ENCODE measurements at regions not wholly inside any gene's neighbourhood (a gene's known extent, or its start where the extent isn't known, plus 50 kb on each side); places are given as distances from the start of the nearest gene placed in this dataset.

DNA sequence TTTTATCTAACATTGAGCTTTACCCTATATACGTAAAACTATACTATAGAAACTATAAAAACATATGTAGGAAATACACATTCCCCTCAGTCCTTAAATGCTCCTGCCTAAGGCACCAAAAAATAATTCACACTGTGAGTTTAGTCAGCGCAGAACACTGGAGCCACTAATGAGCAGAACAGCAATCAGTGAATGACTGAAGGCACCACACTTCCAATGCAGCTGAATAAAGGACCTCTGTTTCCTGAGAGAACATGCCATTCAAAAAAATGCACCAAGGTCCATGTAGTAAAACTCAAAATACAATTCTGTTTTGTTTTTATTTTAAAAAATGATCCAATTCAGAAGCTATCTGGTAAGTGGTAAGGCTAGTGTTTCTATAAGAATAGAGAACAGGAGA is 1280.6 kb upstream of the NRXN1 start:
- H3K79me2 ChIP-seq: no peaks in the 10 kb centered on the region
- 68% methylated on average over 2 of the region's 2 CpGs for WGBS (ENCODE audit: low lambda C conversion rate, missing lambda C conversion rate)
- TF ChIP-seq EZH2 (IDR thresholded peaks at IDR 0.05; ENCODE audit: borderline replicate concordance) (no peak), EZH2phosphoT487 (IDR thresholded peaks at IDR 0.05; ENCODE audit: low read depth, severe bottlenecking, unreplicated experiment) (no peak)
- TF ChIP-seq, protein P1, sequence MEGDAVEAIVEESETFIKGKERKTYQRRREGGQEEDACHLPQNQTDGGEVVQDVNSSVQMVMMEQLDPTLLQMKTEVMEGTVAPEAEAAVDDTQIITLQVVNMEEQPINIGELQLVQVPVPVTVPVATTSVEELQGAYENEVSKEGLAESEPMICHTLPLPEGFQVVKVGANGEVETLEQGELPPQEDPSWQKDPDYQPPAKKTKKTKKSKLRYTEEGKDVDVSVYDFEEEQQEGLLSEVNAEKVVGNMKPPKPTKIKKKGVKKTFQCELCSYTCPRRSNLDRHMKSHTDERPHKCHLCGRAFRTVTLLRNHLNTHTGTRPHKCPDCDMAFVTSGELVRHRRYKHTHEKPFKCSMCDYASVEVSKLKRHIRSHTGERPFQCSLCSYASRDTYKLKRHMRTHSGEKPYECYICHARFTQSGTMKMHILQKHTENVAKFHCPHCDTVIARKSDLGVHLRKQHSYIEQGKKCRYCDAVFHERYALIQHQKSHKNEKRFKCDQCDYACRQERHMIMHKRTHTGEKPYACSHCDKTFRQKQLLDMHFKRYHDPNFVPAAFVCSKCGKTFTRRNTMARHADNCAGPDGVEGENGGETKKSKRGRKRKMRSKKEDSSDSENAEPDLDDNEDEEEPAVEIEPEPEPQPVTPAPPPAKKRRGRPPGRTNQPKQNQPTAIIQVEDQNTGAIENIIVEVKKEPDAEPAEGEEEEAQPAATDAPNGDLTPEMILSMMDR (IDR thresholded peaks at IDR 0.05; ENCODE audit: poor library complexity): no peak

DNA sequence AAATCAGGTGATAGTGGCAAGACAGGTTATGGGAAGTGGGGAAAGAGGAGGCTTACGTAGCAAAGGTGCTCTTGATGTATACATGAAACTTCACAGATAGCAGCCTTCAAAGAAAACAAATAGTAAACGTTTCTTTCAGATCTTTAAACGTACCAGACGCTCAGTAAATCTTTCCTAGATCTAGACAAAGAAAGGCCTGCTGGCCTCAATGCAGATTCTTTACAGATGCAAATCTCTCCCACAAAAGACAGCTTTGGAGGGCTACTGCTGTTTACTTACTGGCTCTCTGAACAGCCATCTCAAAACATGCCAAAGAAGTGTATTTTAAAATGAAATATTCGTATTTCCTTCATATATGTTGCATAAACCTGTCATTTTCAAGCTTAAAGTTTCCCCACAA is 1279.9 kb upstream of the NRXN1 start:
- WGBS (ENCODE audit: low lambda C conversion rate, missing lambda C conversion rate): 33% methylated on average over 5 of the region's 5 CpGs
- Histone ChIP-seq H3K79me2 (no peaks in the 10 kb centered on the region), H3K9me3 (ENCODE audit: low read depth) (no peaks in the 10 kb centered on the region), H2AFZ (peak overlapping the region; percentile 22), H4K20me1 (ENCODE audit: insufficient read depth, poor library complexity, severe bottlenecking) (no peaks in the 10 kb centered on the region), H3K36me3 (replicated peaks; ENCODE audit: insufficient read depth, low read depth) (no peaks in the 10 kb centered on the region), H3K4me2 (no peak overlapping the region), H3K27ac (no peak overlapping the region), H3K4me3 (no peak overlapping the region), H3K9me2 (replicated peaks; ENCODE audit: insufficient read depth) (no peaks in the 10 kb centered on the region), H3K4me1 (ENCODE audit: insufficient read depth) (no peaks in the 10 kb centered on the region), H3K27me3 (no peaks in the 10 kb centered on the region)
- TF ChIP-seq EZH2phosphoT487 (IDR thresholded peaks at IDR 0.05; ENCODE audit: low read depth, severe bottlenecking, unreplicated experiment) (no peak), EZH2 (IDR thresholded peaks at IDR 0.05; ENCODE audit: borderline replicate concordance) (no peak)
- TF ChIP-seq, protein P1 (IDR thresholded peaks at IDR 0.05; ENCODE audit: poor library complexity): no peak
- no peak for DNase-seq (ENCODE audit: low spot score)

More for the DNA sequence above, 1280.6 kb upstream of the NRXN1 start:
- no peak overlapping the region for H3K27ac ChIP-seq
- H3K9me3 ChIP-seq (ENCODE audit: low read depth): no peaks in the 10 kb centered on the region
- H3K9me2 ChIP-seq (replicated peaks; ENCODE audit: insufficient read depth): no peaks in the 10 kb centered on the region
- no peak overlapping the region for H3K4me3 ChIP-seq
- no peaks in the 10 kb centered on the region for H3K4me1 ChIP-seq (ENCODE audit: insufficient read depth)
- no peaks in the 10 kb centered on the region for H3K36me3 ChIP-seq (replicated peaks; ENCODE audit: insufficient read depth, low read depth)
- H3K4me2 ChIP-seq: no peak overlapping the region
- no peaks in the 10 kb centered on the region for H4K20me1 ChIP-seq (ENCODE audit: insufficient read depth, poor library complexity, severe bottlenecking)
- H3K27me3 ChIP-seq: no peaks in the 10 kb centered on the region
- H2AFZ ChIP-seq: peak overlapping the region; percentile 22
- DNase-seq (ENCODE audit: low spot score): no peak

- Histone ChIP-seq H3K9me2 (replicated peaks; ENCODE audit: insufficient read depth) (no peaks in the 10 kb centered on the region), H2AFZ (no peak overlapping the region), H3K9me3 (ENCODE audit: low read depth) (no peaks in the 10 kb centered on the region), H3K79me2 (no peaks in the 10 kb centered on the region), H3K27me3 (no peaks in the 10 kb centered on the region), H3K27ac (no peak overlapping the region), H3K4me1 (ENCODE audit: insufficient read depth) (no peaks in the 10 kb centered on the region), H3K36me3 (replicated peaks; ENCODE audit: insufficient read depth, low read depth) (no peaks in the 10 kb centered on the region), H3K4me3 (no peak overlapping the region), H4K20me1 (ENCODE audit: insufficient read depth, poor library complexity, severe bottlenecking) (no peaks in the 10 kb centered on the region), H3K4me2 (no peak overlapping the region)
- 81% methylated on average over 2 of the region's 2 CpGs for WGBS (ENCODE audit: low lambda C conversion rate, missing lambda C conversion rate)
- TF ChIP-seq, protein P1 (IDR thresholded peaks at IDR 0.05; ENCODE audit: poor library complexity): no peak
- TF ChIP-seq EZH2phosphoT487 (IDR thresholded peaks at IDR 0.05; ENCODE audit: low read depth, severe bottlenecking, unreplicated experiment) (no peak), EZH2 (IDR thresholded peaks at IDR 0.05; ENCODE audit: borderline replicate concordance) (no peak)
- DNase-seq (ENCODE audit: low spot score): no peak
Measured at GRCh38 chr2:52308156-52308555, 1276.2 kb upstream of the NRXN1 start.

DNA sequence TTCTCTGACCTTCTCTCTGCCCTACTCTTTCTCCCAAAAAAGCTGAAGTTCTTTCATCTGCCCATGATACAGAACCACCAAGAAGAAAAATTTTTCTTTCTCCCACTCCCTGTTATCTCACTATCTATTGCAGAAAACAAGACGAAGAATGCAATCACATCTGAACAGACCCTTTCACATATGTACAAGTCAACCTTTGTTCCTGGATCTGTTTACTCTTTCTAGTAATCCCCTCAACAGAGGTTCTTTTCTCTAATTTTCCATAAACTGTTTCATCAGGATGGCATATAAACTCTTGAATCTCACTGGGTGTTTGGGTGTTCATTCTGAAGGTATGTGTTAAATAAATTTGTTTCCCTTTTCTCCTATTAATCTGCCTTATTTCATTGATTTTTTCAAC is 1262.7 kb upstream of the NRXN1 start:
- no peak overlapping the region for H2AFZ ChIP-seq
- no peak for TF ChIP-seq EZH2phosphoT487 (IDR thresholded peaks at IDR 0.05; ENCODE audit: low read depth, severe bottlenecking, unreplicated experiment)
- TF ChIP-seq, protein P1 (IDR thresholded peaks at IDR 0.05; ENCODE audit: poor library complexity): no peak
- no peak for TF ChIP-seq EZH2 (IDR thresholded peaks at IDR 0.05; ENCODE audit: borderline replicate concordance)
- H3K27ac ChIP-seq: no peak overlapping the region
- H4K20me1 ChIP-seq (ENCODE audit: insufficient read depth, poor library complexity, severe bottlenecking): no peaks in the 10 kb centered on the region
- H3K36me3 ChIP-seq (replicated peaks; ENCODE audit: insufficient read depth, low read depth): no peaks in the 10 kb centered on the region
- H3K4me3 ChIP-seq: no peak overlapping the region
- no peaks in the 10 kb centered on the region for H3K9me3 ChIP-seq (ENCODE audit: low read depth)
- no peaks in the 10 kb centered on the region for H3K27me3 ChIP-seq
- H3K9me2 ChIP-seq (replicated peaks; ENCODE audit: insufficient read depth): no peaks in the 10 kb centered on the region
- H3K79me2 ChIP-seq: no peaks in the 10 kb centered on the region
- no peak overlapping the region for H3K4me2 ChIP-seq
- no peak for DNase-seq (ENCODE audit: low spot score)
- 21% methylated on average over 1 of the region's 1 CpG for WGBS (ENCODE audit: low lambda C conversion rate, missing lambda C conversion rate)
- H3K4me1 ChIP-seq (ENCODE audit: insufficient read depth): no peaks in the 10 kb centered on the region
